Peyer's patch (tissue), 4 donors: ENCODE measurements at regions not wholly inside any gene's neighbourhood (a gene's known extent, or its start where the extent isn't known, plus 50 kb on each side); places are given as distances from the start of the nearest gene placed in this dataset.

Source experiments
- CTCF ChIP-seq, 6 experiments: fragments of 450-650 bp in 4 of 6; fragments of 200-600 bp in 2 of 6; sonication (generic) in 1 of 6; IDR thresholded peaks; one replicate each; pipeline ENCODE4 v1.5.1; 2017 to 2019; ENCODE audit warnings: antibody characterized with exemption in 6 of 6, mild to moderate bottlenecking in 3 of 6, moderate library complexity in 1 of 6
- POLR2A ChIP-seq, 2 donors: fragments of 450-650 bp; IDR thresholded peaks; one replicate each; pipeline ENCODE4 v1.5.1; 2017; ENCODE audit warnings: antibody characterized with exemption in 2 of 2, mild to moderate bottlenecking in 2 of 2, moderate library complexity in 2 of 2

GRCh38 chr12:31221551-31221945, 104.4 kb downstream of the SINHCAF start:
- TF ChIP-seq CTCF (IDR thresholded peaks at IDR 0.05), result no peak
- no peak for TF ChIP-seq POLR2A (IDR thresholded peaks at IDR 0.05)
